ENCODE measurements at regions not wholly inside any gene's neighbourhood (a gene's known extent, or its start where the extent isn't known, plus 50 kb on each side); places are given as distances from the start of the nearest gene placed in this dataset.
"Not testable (repeated sequence)": the region's sequence is repeated elsewhere in the genome, so short reads cannot be mapped to it uniquely, and the experiment has no call there.

DNA sequence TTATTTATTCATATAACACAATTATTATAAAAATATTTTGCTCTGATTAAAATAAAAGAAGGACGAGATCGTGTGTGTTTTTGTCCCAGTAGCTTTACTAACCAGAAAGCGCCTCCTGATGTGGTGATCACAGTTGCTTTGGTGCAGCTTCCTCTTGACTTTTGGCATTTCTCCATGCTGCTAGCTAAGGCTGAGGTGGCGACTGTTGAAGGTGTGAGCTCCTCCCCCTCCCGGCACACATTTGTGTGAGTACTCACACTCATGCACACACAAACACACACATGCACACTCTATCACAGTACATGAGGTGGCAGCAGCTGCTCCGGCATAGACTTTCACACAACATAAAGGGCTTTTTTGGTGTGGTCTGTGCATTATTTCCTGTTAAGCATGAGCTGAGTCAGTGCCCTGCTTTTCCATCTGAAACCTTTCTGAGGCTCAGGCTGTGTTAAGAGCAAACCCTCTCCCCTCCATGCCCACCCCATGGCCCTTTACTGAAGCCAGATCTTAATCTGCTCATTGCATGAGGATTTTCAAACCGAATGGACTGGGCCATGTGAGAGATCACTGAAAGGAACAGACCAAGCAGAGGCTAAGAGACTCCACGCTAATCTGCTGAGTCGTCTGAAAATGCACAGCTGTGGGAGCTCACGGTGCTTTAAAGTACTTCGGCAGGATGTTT is 53.3 kb downstream of the FOXD4L1 start:
- DNase-seq (peak in 1 of 2 donors; percentile 26), ATAC-seq (peak; percentile 75)
- intact Hi-C loops (cut with DNase I, micrococcal nuclease) = not testable (repeated sequence)

DNA sequence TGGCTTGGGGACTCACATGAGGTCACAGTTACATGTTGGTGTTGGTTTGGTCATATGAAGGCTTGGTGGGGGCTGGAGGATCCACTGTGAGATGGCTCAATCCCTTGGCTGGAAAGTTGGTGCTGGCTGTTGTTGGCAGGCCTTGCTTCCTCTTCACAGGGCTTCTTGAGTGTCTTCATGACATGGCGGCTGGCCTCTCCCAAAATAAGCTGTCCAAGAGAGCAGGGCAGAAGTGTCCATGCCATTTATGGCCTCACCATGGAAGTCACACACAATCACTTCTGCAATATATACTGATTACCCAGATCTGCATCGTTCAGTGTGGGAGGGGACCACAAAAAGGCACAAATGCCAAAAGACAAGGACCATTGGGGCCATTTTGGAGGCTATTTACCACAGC is 61.4 kb downstream of the FOXD4L1 start:
- intact Hi-C loops (cut with DNase I, micrococcal nuclease); ATAC-seq; DNase-seq: not testable (repeated sequence)

DNA sequence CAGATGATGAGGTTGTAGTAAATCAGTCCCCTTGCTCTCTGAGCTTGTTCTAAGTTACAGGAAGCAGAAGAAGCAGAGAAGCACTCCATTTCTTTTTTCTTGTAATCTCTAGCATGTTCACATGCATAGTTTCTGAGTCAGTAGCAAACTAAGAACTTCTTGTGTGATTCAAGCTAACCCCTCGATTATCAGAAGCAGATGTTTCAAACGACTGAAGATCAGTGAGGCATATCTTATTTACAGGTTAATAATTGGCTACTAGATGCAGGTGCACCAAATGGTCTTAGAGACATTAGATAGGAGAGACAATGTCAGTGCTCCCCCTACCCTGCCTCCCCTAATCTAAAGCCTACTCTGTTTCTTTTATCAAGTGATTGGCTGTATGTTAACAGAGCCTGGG is 64.2 kb downstream of the FOXD4L1 start:
- ATAC-seq; intact Hi-C loops (cut with DNase I, micrococcal nuclease); DNase-seq: not testable (repeated sequence)

DNA sequence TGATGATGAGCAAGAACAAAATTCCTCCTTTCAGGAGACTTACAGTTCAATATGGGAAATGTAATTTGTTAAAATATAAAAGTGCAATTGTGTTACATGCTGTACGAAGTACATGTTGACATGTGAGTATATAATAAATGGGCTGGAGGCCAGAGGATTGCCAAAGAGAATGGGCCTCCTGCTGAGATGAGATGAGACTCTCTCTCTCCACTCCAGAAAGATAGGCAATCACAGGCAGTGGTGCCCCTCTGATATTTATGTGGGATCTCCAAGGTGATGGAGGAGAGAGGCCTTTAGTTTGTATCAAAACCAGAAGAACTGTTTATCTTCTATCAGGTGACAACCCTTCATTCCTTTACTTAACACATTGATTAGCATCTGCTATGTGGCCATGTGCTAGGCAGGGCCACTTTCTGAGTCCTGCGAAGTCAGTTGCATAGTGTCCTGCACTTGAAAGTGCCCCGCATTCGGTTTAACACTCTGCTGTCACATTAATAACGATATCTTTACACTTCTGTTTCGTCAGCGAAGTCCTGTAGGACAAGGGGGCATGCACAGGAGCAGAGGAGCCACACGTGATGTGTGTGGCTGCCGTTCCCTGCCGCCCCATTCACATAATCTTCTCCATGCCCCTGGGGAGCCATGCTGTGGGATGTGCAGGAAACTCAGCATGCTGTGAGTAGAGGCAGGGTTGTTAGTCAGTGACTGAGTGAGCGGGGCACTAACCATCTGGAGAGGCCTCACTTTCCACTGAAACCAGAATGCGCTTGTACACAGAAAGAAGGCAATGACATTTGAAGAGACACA is 60.2 kb upstream of the RABL2A start:
- DNase-seq; intact Hi-C loops (cut with DNase I, micrococcal nuclease); ATAC-seq: not testable (repeated sequence)

DNA sequence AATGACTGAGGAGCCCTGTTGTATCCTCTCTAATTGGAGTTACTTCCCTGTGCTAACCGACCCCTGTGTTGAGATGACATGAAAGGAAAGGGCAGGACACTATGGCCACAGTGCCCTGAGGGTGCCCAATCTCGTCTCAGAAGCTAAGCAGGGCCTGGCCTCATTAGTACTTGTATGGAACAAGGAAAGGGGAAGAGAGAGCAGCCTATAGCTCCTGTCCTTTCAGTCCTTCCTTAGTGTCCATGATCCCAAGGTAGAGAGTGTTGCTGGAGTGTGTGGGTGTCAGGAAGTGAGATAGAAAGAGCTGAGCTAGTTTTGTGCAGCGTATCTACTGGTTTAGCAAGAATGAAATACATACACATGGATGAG is 59.6 kb upstream of the RABL2A start:
- DNase-seq; ATAC-seq; intact Hi-C loops (cut with DNase I, micrococcal nuclease): not testable (repeated sequence)

DNA sequence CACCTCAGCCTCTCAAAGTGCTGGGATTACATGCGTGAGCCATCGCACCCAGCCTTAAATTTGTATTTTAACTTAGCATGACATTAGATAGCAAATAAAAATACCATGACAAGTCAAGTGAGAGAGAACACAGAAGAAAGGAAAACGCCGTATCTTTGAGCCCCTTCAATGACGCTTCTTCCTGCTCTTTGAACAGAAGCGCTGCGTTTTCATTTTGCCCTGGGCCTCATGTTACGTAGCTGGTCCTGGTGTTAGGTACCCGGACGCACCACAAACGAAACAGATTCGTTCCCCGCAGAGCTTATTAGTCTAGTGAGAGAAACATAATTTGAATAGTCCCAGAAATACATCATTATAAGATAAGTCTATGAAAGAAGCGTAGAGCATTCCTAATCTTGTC is 58.8 kb upstream of the RABL2A start:
- intact Hi-C loops (cut with DNase I, micrococcal nuclease); DNase-seq; ATAC-seq: not testable (repeated sequence)

DNA sequence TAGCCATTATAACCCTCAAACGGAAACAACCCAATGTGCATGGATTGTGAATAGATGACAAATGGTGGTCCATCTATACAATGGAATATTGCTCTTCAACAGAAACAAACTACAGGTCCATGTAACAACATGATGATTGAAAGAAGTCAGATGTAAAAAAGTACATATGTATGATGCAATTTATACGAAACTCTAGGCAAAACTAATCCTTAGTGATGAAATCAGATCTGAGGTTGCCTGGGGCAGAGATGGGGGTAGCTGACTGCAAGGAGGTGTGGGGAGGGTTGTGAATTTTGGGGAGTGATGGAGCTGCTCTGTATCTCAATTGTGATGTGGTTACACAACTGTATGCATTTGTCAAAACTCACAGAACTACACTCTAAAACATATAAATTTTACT is 57.0 kb upstream of the RABL2A start:
- intact Hi-C loops (cut with DNase I, micrococcal nuclease); DNase-seq; ATAC-seq: not testable (repeated sequence)

DNA sequence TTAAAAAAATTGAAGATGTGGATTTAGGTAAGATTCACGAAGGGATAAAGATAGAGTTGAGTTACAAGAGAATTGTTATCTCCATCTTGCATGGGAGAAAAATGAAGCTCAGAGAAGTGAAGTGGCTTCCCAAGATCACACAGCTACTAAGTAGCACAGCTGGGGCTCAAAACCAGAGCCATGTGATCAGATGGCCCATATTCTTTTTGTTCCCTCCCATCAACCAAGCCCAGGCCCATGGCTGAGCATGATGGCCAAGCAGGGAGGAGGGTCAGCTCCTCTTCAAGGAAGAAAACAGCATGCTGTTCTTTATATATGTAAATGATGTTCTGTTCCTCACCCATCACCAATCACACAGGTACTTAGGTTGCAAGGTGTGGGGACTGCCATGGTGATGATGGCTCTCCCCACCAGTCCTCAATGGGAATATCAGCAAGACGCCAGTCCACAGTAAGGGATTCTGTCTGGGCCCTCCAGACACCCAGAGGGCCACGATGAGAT is 56.5 kb upstream of the RABL2A start:
- intact Hi-C loops (cut with DNase I, micrococcal nuclease); DNase-seq; ATAC-seq: not testable (repeated sequence)

DNA sequence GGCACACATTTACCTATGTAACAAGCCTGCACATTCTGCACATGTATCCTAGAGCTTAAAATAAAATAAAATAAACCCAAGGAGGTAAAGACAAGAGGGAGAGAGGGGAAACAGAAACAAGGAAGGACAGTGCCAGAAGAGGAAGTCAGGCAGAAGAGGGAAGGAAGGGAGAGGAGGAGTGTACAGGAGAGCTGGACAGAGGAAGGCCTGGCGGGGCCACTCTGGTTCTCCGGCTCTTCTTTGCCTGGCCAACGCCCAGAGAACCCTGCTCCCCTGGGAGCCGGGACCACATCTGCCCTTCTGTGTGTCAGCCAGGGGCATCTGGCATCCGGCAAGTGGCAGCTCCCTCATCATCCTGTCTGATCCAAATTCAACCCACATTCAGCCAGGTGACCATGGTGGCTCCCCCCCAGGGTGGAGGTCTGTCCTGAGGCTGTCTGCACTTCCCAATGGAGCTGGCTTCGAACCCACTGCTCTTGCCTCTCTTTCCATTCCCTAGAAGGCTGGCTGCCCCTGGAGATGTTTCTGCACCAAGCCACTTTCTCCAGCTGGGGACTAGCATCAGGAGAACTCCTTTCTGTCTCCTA is 55.5 kb upstream of the RABL2A start:
- intact Hi-C loops (cut with DNase I, micrococcal nuclease); DNase-seq; ATAC-seq: not testable (repeated sequence)

DNA sequence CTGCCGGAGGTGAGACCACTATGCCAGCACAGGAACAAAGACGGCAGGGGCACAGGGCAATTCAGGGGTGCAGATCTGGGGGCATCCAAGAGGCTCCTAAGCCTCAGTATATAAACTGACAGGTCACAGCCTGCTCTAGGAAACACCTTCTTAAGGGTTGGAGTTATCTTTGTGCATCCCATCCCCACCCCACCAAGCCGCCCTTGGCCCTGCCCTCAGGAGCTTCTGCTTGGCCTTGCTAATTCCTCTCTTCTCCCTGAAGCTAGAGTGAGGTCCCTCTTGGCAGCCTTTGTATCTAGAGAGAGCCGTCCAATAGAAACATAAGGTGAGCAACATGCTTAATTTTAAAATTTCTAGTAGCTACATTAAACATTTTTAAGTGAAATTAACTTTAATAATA is 51.3 kb upstream of the RABL2A start:
- ATAC-seq; intact Hi-C loops (cut with DNase I, micrococcal nuclease); DNase-seq: not testable (repeated sequence)

DNA sequence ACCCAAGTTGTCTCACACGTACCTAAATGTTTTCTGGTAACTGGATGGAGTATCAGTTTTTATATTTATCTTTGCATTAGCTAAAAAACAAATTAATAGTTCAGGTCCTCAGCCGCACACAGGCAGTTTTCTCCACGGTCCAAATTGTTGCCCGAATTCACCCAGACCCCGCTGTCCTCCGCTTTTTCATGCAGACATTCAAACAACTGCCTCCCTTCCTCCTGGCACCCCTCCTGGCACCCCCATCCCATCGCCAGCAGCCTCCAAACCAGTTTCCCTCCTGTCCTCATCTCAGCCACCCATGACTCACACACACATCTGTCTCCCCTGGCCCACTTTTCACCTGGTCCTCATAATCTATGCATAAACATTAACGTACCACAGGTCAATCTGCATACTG is 50.7 kb upstream of the RABL2A start:
- ATAC-seq; DNase-seq; intact Hi-C loops (cut with DNase I, micrococcal nuclease): not testable (repeated sequence)
